Parathyroid adenoma (tissue), 2 donors: ENCODE measurements at regions not wholly inside any gene's neighbourhood (a gene's known extent, or its start where the extent isn't known, plus 50 kb on each side); places are given as distances from the start of the nearest gene placed in this dataset.
"Not testable (repeated sequence)": the region's sequence is repeated elsewhere in the genome, so short reads cannot be mapped to it uniquely, and the experiment has no call there.

Source experiments
- H2AFZ ChIP-seq: fragments of 300-600 bp; sonication (generic); one replicate; pipeline ENCODE4 v1.7.0; 2017; ENCODE audit warnings: antibody characterized with exemption, mild to moderate bottlenecking
- H3K27ac ChIP-seq: fragments of 300-600 bp; sonication (generic); one replicate; pipeline ENCODE4 v1.7.0; 2017
- H3K27me3 ChIP-seq: fragments of 300-600 bp; sonication (generic); one replicate; pipeline ENCODE4 v1.7.0; 2017; ENCODE audit warnings: low read length; ENCODE audit not compliant: control insufficient read depth, insufficient read depth
- H3K36me3 ChIP-seq: fragments of 300-600 bp; sonication (generic); one replicate; pipeline ENCODE4 v1.7.0; 2017; ENCODE audit warnings: low read length; ENCODE audit not compliant: control insufficient read depth, insufficient read depth
- H3K4me1 ChIP-seq: fragments of 300-600 bp; sonication (generic); one replicate; pipeline ENCODE4 v1.7.0; 2017; ENCODE audit warnings: control low read depth
- H3K4me2 ChIP-seq: fragments of 300-600 bp; sonication (generic); one replicate; pipeline ENCODE4 v1.7.0; 2017; ENCODE audit warnings: low read length
- H3K4me3 ChIP-seq: fragments of 300-600 bp; sonication (generic); one replicate; pipeline ENCODE4 v1.7.0; 2017; ENCODE audit warnings: low read depth, low read length
- H3K79me2 ChIP-seq: fragments of 300-600 bp; sonication (generic); one replicate; pipeline ENCODE4 v1.7.0; 2017; ENCODE audit warnings: control low read depth
- H3K9ac ChIP-seq: fragments of 300-600 bp; sonication (generic); one replicate; pipeline ENCODE4 v1.7.0; 2017; ENCODE audit warnings: mild to moderate bottlenecking
- H3K9me3 ChIP-seq: fragments of 300-600 bp; sonication (generic); one replicate; pipeline ENCODE4 v1.7.0; 2017; ENCODE audit warnings: low read length; ENCODE audit not compliant: control insufficient read depth
- TF ChIP-seq, protein P1 (sequence below): fragments of 300-600 bp; sonication (generic); IDR thresholded peaks from one replicate; pipeline ENCODE4 v1.7.0; 2017; ENCODE audit warnings: antibody characterized with exemption, mild to moderate bottlenecking
- donor health status: primary hyperparathyroidism.

- no peaks in the 10 kb centered on the region for H3K9me3 ChIP-seq
- no peaks in the 10 kb centered on the region for H3K27me3 ChIP-seq
Measured at GRCh38 chr11:39651857-39652461, 1807.5 kb downstream of the LRRC4C start.

GRCh38 chr11:39641751-39642150 is 1817.7 kb downstream of the LRRC4C start:
- TF ChIP-seq, protein P1, sequence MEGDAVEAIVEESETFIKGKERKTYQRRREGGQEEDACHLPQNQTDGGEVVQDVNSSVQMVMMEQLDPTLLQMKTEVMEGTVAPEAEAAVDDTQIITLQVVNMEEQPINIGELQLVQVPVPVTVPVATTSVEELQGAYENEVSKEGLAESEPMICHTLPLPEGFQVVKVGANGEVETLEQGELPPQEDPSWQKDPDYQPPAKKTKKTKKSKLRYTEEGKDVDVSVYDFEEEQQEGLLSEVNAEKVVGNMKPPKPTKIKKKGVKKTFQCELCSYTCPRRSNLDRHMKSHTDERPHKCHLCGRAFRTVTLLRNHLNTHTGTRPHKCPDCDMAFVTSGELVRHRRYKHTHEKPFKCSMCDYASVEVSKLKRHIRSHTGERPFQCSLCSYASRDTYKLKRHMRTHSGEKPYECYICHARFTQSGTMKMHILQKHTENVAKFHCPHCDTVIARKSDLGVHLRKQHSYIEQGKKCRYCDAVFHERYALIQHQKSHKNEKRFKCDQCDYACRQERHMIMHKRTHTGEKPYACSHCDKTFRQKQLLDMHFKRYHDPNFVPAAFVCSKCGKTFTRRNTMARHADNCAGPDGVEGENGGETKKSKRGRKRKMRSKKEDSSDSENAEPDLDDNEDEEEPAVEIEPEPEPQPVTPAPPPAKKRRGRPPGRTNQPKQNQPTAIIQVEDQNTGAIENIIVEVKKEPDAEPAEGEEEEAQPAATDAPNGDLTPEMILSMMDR: no peak
- Histone ChIP-seq H3K27ac (no peak overlapping the region), H3K9me3 (no peaks in the 10 kb centered on the region), H3K4me3 (no peak overlapping the region), H3K36me3 (no peaks in the 10 kb centered on the region), H2AFZ (no peak overlapping the region), H3K27me3 (no peaks in the 10 kb centered on the region), H3K4me1 (no peaks in the 10 kb centered on the region), H3K4me2 (no peak overlapping the region), H3K79me2 (no peaks in the 10 kb centered on the region), H3K9ac (no peak overlapping the region)

More at GRCh38 chr11:39651857-39652461, 1807.5 kb downstream of the LRRC4C start:
- Histone ChIP-seq H3K9ac (no peak overlapping the region), H3K27ac (no peak overlapping the region), H3K4me2 (no peak overlapping the region), H3K4me1 (no peaks in the 10 kb centered on the region), H3K79me2 (no peaks in the 10 kb centered on the region), H3K4me3 (no peak overlapping the region), H2AFZ (no peak overlapping the region), H3K36me3 (no peaks in the 10 kb centered on the region)
- TF ChIP-seq, protein P1: no peak

DNA sequence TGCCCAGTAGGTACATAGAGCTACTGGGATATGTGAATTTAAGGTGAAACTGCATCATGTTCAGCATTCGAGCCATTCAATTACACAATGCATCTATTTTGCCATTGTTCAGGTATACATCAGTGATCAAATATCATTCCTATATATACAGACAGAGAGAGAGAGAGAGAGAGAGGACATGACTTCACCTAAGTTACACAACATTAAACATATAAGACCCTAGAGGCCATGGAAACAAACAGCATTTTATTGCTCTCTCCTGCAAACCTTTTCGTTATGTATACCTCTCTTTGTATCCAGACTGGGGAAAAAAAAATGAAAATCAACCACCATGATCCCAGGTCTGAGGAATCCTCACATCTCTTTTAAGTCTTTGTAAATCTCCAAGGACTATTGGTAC is 1829.1 kb downstream of the LRRC4C start:
- H3K4me3 ChIP-seq: no peak overlapping the region
- H3K27ac ChIP-seq: no peak overlapping the region
- no peaks in the 10 kb centered on the region for H3K36me3 ChIP-seq
- no peaks in the 10 kb centered on the region for H3K4me1 ChIP-seq
- TF ChIP-seq, protein P1: no peak
- no peaks in the 10 kb centered on the region for H3K27me3 ChIP-seq
- no peaks in the 10 kb centered on the region for H3K79me2 ChIP-seq
- H3K9ac ChIP-seq: no peak overlapping the region
- H2AFZ ChIP-seq: no peak overlapping the region
- H3K4me2 ChIP-seq: no peak overlapping the region
- H3K9me3 ChIP-seq: no peaks in the 10 kb centered on the region

GRCh38 chr11:39628311-39628710 is 1831.1 kb downstream of the LRRC4C start:
- Histone ChIP-seq H2AFZ (no peak overlapping the region), H3K4me2 (no peak overlapping the region), H3K36me3 (no peaks in the 10 kb centered on the region), H3K9me3 (no peaks in the 10 kb centered on the region), H3K9ac (no peak overlapping the region), H3K4me3 (no peak overlapping the region), H3K79me2 (no peaks in the 10 kb centered on the region), H3K27ac (no peak overlapping the region), H3K27me3 (no peaks in the 10 kb centered on the region), H3K4me1 (no peaks in the 10 kb centered on the region)
- TF ChIP-seq, protein P1: no peak

DNA sequence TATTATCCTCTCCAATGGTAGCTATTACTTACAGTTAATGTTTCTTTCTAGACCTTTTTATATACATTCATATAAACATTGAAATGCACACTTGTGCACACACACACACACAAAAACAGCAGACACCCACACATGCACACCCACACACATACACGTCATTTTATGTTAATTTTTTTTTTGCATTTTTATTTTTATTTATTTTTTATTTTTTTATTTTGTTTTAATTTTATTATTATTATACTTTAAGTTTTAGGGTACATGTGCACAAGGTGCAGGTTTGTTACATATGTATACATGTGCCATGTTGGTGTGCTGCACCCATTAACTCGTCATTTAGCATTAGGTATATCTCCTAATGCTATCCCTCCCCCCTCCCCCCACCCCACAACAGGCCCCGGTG is 1839.1 kb downstream of the LRRC4C start:
- H3K9me3 ChIP-seq, H3K36me3 ChIP-seq, H3K27me3 ChIP-seq, H3K9ac ChIP-seq, H3K27ac ChIP-seq, H3K4me3 ChIP-seq, H3K4me1 ChIP-seq, H3K4me2 ChIP-seq, H3K79me2 ChIP-seq, H2AFZ ChIP-seq: not testable (repeated sequence)
